ENCODE measurements at regions not wholly inside any gene's neighbourhood (a gene's known extent, or its start where the extent isn't known, plus 50 kb on each side); places are given as distances from the start of the nearest gene placed in this dataset.

DNA sequence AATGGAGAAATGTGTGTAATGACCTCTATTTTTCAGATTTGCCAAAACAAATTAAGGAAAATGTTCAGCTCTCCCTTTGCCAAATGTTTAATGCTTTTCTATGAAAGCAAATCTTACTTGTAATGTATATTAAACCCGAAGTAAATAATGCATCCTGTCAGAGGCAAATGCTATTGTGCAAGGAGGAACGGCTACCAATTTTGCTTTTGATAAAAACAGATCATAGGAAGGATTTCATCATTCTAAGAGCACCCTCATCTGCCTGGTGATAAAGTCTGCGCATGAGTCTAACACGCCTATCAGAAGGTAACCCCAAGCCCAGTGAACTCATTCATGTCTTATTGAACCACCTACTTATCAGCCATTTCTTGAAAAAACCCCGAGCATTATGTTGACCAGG is 412.4 kb upstream of the MKI67 start:
- no peak overlapping the region for H3K4me3 ChIP-seq (ENCODE audit: low read depth in 1 of 2, low read length in 2 of 2)
- H3K27me3 ChIP-seq (ENCODE audit: control insufficient read depth in 1 of 2, insufficient read depth in 2 of 2, low read length in 2 of 2) = peaks cover 0 to 23% of the 10 kb centered on the region in 2 donors
- H3K36me3 ChIP-seq (ENCODE audit: insufficient read depth, low read length) = no peaks in the 10 kb centered on the region
- no peak overlapping the region for H3K9ac ChIP-seq (ENCODE audit: low read length)
- peaks cover 8% of the 10 kb centered on the region for H3K4me1 ChIP-seq (ENCODE audit: insufficient read depth, low read length)
- no peak overlapping the region for H3K27ac ChIP-seq (ENCODE audit: low read depth, low read length)
- no peaks in the 10 kb centered on the region for H3K9me3 ChIP-seq (ENCODE audit: low read length)

GRCh38 chr10:128539510-128540127 is 413.4 kb upstream of the MKI67 start:
- no peak overlapping the region for H3K4me3 ChIP-seq (ENCODE audit: low read depth in 1 of 2, low read length in 2 of 2)
- no peaks in the 10 kb centered on the region for H3K36me3 ChIP-seq (ENCODE audit: insufficient read depth, low read length)
- peaks cover 8% of the 10 kb centered on the region for H3K4me1 ChIP-seq (ENCODE audit: insufficient read depth, low read length)
- H3K27me3 ChIP-seq (ENCODE audit: control insufficient read depth in 1 of 2, insufficient read depth in 2 of 2, low read length in 2 of 2) = peaks cover 0 to 23% of the 10 kb centered on the region in 2 donors
- H3K9me3 ChIP-seq (ENCODE audit: low read length) = no peaks in the 10 kb centered on the region
- no peak overlapping the region for H3K27ac ChIP-seq (ENCODE audit: low read depth, low read length)
- no peak overlapping the region for H3K9ac ChIP-seq (ENCODE audit: low read length)

GRCh38 chr10:128540128-128540762 is 414.0 kb upstream of the MKI67 start:
- Histone ChIP-seq H3K9me3 (ENCODE audit: low read length) (no peaks in the 10 kb centered on the region), H3K9ac (ENCODE audit: low read length) (no peak overlapping the region), H3K36me3 (ENCODE audit: insufficient read depth, low read length) (no peaks in the 10 kb centered on the region), H3K4me3 (ENCODE audit: low read depth in 1 of 2, low read length in 2 of 2) (no peak overlapping the region), H3K4me1 (ENCODE audit: insufficient read depth, low read length) (peaks cover 8% of the 10 kb centered on the region), H3K27ac (ENCODE audit: low read depth, low read length) (no peak overlapping the region), H3K27me3 (ENCODE audit: control insufficient read depth in 1 of 2, insufficient read depth in 2 of 2, low read length in 2 of 2) (peaks cover 0 to 23% of the 10 kb centered on the region in 2 donors)

GRCh38 chr10:128540781-128541761 is 414.8 kb upstream of the MKI67 start:
- Histone ChIP-seq H3K4me1 (ENCODE audit: insufficient read depth, low read length) (peaks cover 8% of the 10 kb centered on the region), H3K9ac (ENCODE audit: low read length) (no peak overlapping the region), H3K36me3 (ENCODE audit: insufficient read depth, low read length) (no peaks in the 10 kb centered on the region), H3K9me3 (ENCODE audit: low read length) (no peaks in the 10 kb centered on the region), H3K27me3 (ENCODE audit: control insufficient read depth in 1 of 2, insufficient read depth in 2 of 2, low read length in 2 of 2) (peaks cover 0 to 23% of the 10 kb centered on the region in 2 donors), H3K4me3 (ENCODE audit: low read depth in 1 of 2, low read length in 2 of 2) (peak overlapping the region in 1 of 2 donors; percentile 35), H3K27ac (ENCODE audit: low read depth, low read length) (no peak overlapping the region)

GRCh38 chr10:128541926-128542475 is 415.8 kb upstream of the MKI67 start:
- H3K9me3 ChIP-seq (ENCODE audit: low read length) = no peaks in the 10 kb centered on the region
- H3K36me3 ChIP-seq (ENCODE audit: insufficient read depth, low read length) = no peaks in the 10 kb centered on the region
- no peak overlapping the region for H3K27ac ChIP-seq (ENCODE audit: low read depth, low read length)
- peaks cover 0 to 23% of the 10 kb centered on the region in 2 donors for H3K27me3 ChIP-seq (ENCODE audit: control insufficient read depth in 1 of 2, insufficient read depth in 2 of 2, low read length in 2 of 2)
- no peak overlapping the region for H3K9ac ChIP-seq (ENCODE audit: low read length)
- H3K4me1 ChIP-seq (ENCODE audit: insufficient read depth, low read length) = peaks cover 8% of the 10 kb centered on the region
- no peak overlapping the region for H3K4me3 ChIP-seq (ENCODE audit: low read depth in 1 of 2, low read length in 2 of 2)

DNA sequence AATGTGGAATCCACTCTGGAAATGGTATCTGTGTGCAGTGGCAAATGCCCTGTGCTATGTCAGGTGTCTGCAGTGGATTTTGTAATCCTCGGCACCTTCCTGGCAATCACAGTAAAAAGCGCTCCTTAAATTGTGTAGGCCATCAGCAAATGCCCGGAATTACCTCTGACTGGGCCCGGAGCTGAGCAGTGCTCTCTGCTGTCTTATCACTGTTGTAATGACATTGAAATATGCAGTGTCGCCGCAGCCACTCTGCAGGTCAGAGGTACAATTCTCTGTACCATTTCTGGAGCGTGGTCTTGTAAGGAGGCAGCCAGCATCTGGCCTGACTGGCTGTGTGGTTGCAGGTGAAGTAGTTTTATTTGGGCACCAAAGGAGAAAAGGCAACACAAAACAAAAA is 416.4 kb upstream of the MKI67 start:
- Histone ChIP-seq H3K4me3 (ENCODE audit: low read depth in 1 of 2, low read length in 2 of 2) (no peak overlapping the region), H3K9me3 (ENCODE audit: low read length) (no peaks in the 10 kb centered on the region), H3K4me1 (ENCODE audit: insufficient read depth, low read length) (peaks cover 8% of the 10 kb centered on the region), H3K27ac (ENCODE audit: low read depth, low read length) (no peak overlapping the region), H3K9ac (ENCODE audit: low read length) (no peak overlapping the region), H3K27me3 (ENCODE audit: control insufficient read depth in 1 of 2, insufficient read depth in 2 of 2, low read length in 2 of 2) (peaks cover 0 to 23% of the 10 kb centered on the region in 2 donors), H3K36me3 (ENCODE audit: insufficient read depth, low read length) (no peaks in the 10 kb centered on the region)

- peaks cover 0 to 23% of the 10 kb centered on the region in 2 donors for H3K27me3 ChIP-seq (ENCODE audit: control insufficient read depth in 1 of 2, insufficient read depth in 2 of 2, low read length in 2 of 2)
Measured at GRCh38 chr10:128543151-128543550, 416.9 kb upstream of the MKI67 start.

DNA sequence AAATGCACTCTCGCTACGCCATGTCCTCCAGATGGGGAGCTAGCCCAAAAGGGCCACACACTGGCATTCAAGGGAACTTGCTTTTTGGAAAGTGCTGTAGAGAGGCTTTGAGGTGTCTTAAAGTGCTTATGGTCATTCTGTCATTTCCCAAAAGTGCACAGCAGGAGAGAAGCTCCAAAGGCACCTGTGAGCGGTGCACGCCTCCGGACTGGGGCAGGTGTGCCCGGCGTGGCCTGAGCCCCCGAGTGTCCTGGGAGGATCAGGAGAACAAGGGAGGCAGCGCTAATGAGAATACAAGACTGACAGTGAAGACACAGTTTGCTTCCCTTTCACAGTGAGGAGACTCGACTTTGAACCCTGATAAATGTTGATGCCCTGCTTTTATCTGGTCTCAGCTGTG is 419.0 kb upstream of the MKI67 start:
- no peak overlapping the region for H3K9ac ChIP-seq (ENCODE audit: low read length)
- H3K4me1 ChIP-seq (ENCODE audit: insufficient read depth, low read length) = peaks cover 8% of the 10 kb centered on the region
- H3K27ac ChIP-seq (ENCODE audit: low read depth, low read length) = no peak overlapping the region
- peaks cover 0 to 13% of the 10 kb centered on the region in 2 donors for H3K27me3 ChIP-seq (ENCODE audit: control insufficient read depth in 1 of 2, insufficient read depth in 2 of 2, low read length in 2 of 2)
- no peaks in the 10 kb centered on the region for H3K9me3 ChIP-seq (ENCODE audit: low read length)
- no peak overlapping the region for H3K4me3 ChIP-seq (ENCODE audit: low read depth in 1 of 2, low read length in 2 of 2)
- no peaks in the 10 kb centered on the region for H3K36me3 ChIP-seq (ENCODE audit: insufficient read depth, low read length)

More at GRCh38 chr10:128543151-128543550, 416.9 kb upstream of the MKI67 start:
- Histone ChIP-seq H3K27ac (ENCODE audit: low read depth, low read length) (no peak overlapping the region), H3K9me3 (ENCODE audit: low read length) (no peaks in the 10 kb centered on the region), H3K4me3 (ENCODE audit: low read depth in 1 of 2, low read length in 2 of 2) (no peak overlapping the region), H3K36me3 (ENCODE audit: insufficient read depth, low read length) (no peaks in the 10 kb centered on the region), H3K9ac (ENCODE audit: low read length) (no peak overlapping the region), H3K4me1 (ENCODE audit: insufficient read depth, low read length) (peaks cover 8% of the 10 kb centered on the region)

DNA sequence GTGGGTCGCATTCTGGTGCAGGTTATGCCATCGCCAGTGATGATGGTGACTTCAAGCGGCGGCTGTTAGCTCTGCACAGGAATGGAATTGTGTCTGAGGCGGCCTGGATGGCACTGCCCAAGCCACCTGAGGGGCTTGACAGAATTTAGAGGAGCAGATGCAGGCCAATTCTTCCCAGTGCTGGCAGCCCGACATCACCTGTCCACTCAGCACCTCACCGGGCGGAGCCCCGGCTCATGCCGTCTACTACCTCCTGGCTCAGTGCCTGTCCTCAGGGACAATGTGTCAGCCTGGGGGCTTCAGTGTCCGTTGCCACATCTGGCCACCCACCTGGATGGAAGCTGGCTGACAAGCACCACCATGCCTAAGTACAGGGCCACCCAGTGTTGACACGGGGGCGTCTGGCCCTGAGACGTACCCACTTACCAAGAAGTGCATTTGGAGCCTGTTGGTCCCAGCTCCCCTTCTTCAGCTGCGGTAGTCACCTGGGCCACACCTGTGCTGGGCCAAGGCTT is 420.5 kb upstream of the MKI67 start:
- no peaks in the 10 kb centered on the region for H3K27me3 ChIP-seq (ENCODE audit: control insufficient read depth in 1 of 2, insufficient read depth in 2 of 2, low read length in 2 of 2)
- H3K4me1 ChIP-seq (ENCODE audit: insufficient read depth, low read length) = peaks cover 3% of the 10 kb centered on the region
- H3K9me3 ChIP-seq (ENCODE audit: low read length) = no peaks in the 10 kb centered on the region
- H3K4me3 ChIP-seq (ENCODE audit: low read depth in 1 of 2, low read length in 2 of 2) = no peak overlapping the region
- H3K27ac ChIP-seq (ENCODE audit: low read depth, low read length) = no peak overlapping the region
- H3K36me3 ChIP-seq (ENCODE audit: insufficient read depth, low read length) = no peaks in the 10 kb centered on the region
- H3K9ac ChIP-seq (ENCODE audit: low read length) = no peak overlapping the region

DNA sequence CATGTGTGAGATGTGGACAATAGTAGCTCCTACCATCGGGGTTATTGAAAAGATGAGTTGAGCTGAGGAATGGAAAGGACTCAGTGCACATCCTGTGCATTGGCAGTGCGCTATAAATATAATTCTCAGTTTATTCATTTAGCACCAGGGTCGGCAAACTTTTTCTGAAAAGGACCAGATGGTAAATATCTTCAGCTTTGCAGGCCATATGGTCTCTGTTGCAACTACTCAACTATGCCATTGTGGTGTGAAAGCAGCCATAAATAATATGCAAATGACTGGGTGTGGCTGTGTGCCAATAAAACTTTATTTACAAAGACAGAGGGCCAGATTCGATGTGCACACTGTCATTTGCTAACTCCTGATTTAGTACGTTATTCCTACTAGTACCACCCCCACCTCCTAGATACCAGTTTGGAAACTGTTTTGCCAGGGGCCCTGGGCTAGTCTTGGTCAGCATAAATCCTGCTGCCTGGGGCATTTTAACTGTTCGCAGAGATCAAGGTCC is 422.9 kb upstream of the MKI67 start:
- no peak overlapping the region for H3K9ac ChIP-seq (ENCODE audit: low read length)
- no peaks in the 10 kb centered on the region for H3K36me3 ChIP-seq (ENCODE audit: insufficient read depth, low read length)
- H3K27me3 ChIP-seq (ENCODE audit: control insufficient read depth in 1 of 2, insufficient read depth in 2 of 2, low read length in 2 of 2) = no peaks in the 10 kb centered on the region
- H3K4me1 ChIP-seq (ENCODE audit: insufficient read depth, low read length) = no peaks in the 10 kb centered on the region
- H3K9me3 ChIP-seq (ENCODE audit: low read length) = no peaks in the 10 kb centered on the region
- no peak overlapping the region for H3K27ac ChIP-seq (ENCODE audit: low read depth, low read length)
- H3K4me3 ChIP-seq (ENCODE audit: low read depth in 1 of 2, low read length in 2 of 2) = no peak overlapping the region

GRCh38 chr10:128550045-128550444 is 423.8 kb upstream of the MKI67 start:
- H3K27me3 ChIP-seq (ENCODE audit: control insufficient read depth in 1 of 2, insufficient read depth in 2 of 2, low read length in 2 of 2) = no peaks in the 10 kb centered on the region
- H3K27ac ChIP-seq (ENCODE audit: low read depth, low read length) = no peak overlapping the region
- H3K36me3 ChIP-seq (ENCODE audit: insufficient read depth, low read length) = no peaks in the 10 kb centered on the region
- no peaks in the 10 kb centered on the region for H3K4me1 ChIP-seq (ENCODE audit: insufficient read depth, low read length)
- no peak overlapping the region for H3K4me3 ChIP-seq (ENCODE audit: low read depth in 1 of 2, low read length in 2 of 2)
- no peaks in the 10 kb centered on the region for H3K9me3 ChIP-seq (ENCODE audit: low read length)
- H3K9ac ChIP-seq (ENCODE audit: low read length) = no peak overlapping the region

Measured in muscle layer of colon (tissue), 2 donors.